ENCODE measurements at regions not wholly inside any gene's neighbourhood (a gene's known extent, or its start where the extent isn't known, plus 50 kb on each side); places are given as distances from the start of the nearest gene placed in this dataset.

DNA sequence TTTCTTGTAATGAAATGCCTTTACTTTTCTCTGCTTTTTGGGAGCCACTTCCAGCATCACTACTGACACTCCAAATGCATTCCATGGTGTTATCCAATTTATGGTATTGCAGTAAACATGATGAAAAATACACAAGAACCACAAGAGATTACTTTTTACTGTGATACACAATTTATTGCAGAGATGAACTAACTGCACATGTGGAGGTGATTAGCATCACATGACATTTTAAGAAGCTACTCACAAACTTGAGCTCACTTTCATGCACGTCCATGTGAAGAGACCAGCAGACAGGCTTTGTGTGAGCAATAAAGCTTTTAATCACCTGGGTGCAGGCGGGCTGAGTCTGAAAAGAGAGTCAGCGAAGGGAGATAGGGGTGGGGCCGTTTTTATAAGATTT, 780.5 kb upstream of the GOT2 start:
- TF ChIP-seq, protein P1, sequence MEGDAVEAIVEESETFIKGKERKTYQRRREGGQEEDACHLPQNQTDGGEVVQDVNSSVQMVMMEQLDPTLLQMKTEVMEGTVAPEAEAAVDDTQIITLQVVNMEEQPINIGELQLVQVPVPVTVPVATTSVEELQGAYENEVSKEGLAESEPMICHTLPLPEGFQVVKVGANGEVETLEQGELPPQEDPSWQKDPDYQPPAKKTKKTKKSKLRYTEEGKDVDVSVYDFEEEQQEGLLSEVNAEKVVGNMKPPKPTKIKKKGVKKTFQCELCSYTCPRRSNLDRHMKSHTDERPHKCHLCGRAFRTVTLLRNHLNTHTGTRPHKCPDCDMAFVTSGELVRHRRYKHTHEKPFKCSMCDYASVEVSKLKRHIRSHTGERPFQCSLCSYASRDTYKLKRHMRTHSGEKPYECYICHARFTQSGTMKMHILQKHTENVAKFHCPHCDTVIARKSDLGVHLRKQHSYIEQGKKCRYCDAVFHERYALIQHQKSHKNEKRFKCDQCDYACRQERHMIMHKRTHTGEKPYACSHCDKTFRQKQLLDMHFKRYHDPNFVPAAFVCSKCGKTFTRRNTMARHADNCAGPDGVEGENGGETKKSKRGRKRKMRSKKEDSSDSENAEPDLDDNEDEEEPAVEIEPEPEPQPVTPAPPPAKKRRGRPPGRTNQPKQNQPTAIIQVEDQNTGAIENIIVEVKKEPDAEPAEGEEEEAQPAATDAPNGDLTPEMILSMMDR (conservative IDR thresholded peaks at IDR 0.05): no peak
- no peak for TF ChIP-seq ZFX (IDR thresholded peaks at IDR 0.05)
